Neuronal stem cell (in vitro differentiated cells): ENCODE measurements at regions not wholly inside any gene's neighbourhood (a gene's known extent, or its start where the extent isn't known, plus 50 kb on each side); places are given as distances from the start of the nearest gene placed in this dataset.

ENCODE experiments used
- DNase-seq: peaks from one replicate; pipeline ENCODE4 v3.0.0-alpha.2; 2013; ENCODE audit warnings: low spot score
- H2AFZ ChIP-seq: one replicate; pipeline ENCODE4 v1.6.1; 2013; ENCODE audit warnings: mild to moderate bottlenecking, low read length, inconsistent platforms
- H2AK5ac ChIP-seq: 2 replicates; pipeline ENCODE4 v1.6.1; 2013; ENCODE audit warnings: low read depth, mild to moderate bottlenecking, inconsistent platforms, low read length, moderate library complexity, mixed read lengths
- H2BK120ac ChIP-seq: 2 replicates; pipeline ENCODE4 v1.6.1; 2013; ENCODE audit warnings: low read depth, mild to moderate bottlenecking, inconsistent platforms, low read length, moderate library complexity, mixed read lengths
- H2BK12ac ChIP-seq: one replicate; pipeline ENCODE4 v1.6.1; 2013; ENCODE audit warnings: low read length, inconsistent platforms
- H2BK15ac ChIP-seq: 2 replicates; pipeline ENCODE4 v1.6.1; 2013; ENCODE audit warnings: mild to moderate bottlenecking, low read length, inconsistent platforms, mixed read lengths
- H2BK5ac ChIP-seq: one replicate; pipeline ENCODE4 v1.6.1; 2013; ENCODE audit warnings: inconsistent platforms, mild to moderate bottlenecking, low read length, moderate library complexity
- H3K14ac ChIP-seq: one replicate; pipeline ENCODE4 v1.6.1; 2013; ENCODE audit warnings: low read length, inconsistent platforms
- H3K18ac ChIP-seq: 2 replicates; pipeline ENCODE4 v1.6.1; 2013; ENCODE audit warnings: low read length, inconsistent platforms
- H3K23ac ChIP-seq: 2 replicates; pipeline ENCODE4 v1.6.1; 2013; ENCODE audit warnings: low read depth, mild to moderate bottlenecking, mixed read lengths, low read length, inconsistent platforms; ENCODE audit not compliant: poor library complexity
- H3K27ac ChIP-seq: replicated peaks from 3 replicates; pipeline ENCODE4 v1.5.1; 2013; ENCODE audit warnings: low read length, inconsistent platforms
- H3K27me3 ChIP-seq, 3 experiments: 2 replicates each; pipeline ENCODE4 v1.6.1; 2013; ENCODE audit warnings: low read length in 3 of 3, mild to moderate bottlenecking in 2 of 3, inconsistent platforms in 1 of 3, low read depth in 1 of 3, mixed read lengths in 1 of 3, moderate library complexity in 1 of 3; ENCODE audit not compliant: control insufficient read depth in 3 of 3, insufficient read depth in 3 of 3
- H3K36me3 ChIP-seq, 2 donors: replicated peaks in 1 of 2; 2 replicates each; pipeline ENCODE4 v1.6.1; 2013; ENCODE audit warnings: low read length in 2 of 2; ENCODE audit not compliant: control insufficient read depth in 2 of 2, insufficient read depth in 2 of 2
- H3K4ac ChIP-seq: 2 replicates; pipeline ENCODE4 v1.6.1; 2013; ENCODE audit warnings: inconsistent platforms, mild to moderate bottlenecking, low read length, moderate library complexity
- H3K4me1 ChIP-seq, 2 donors: 1 replicate in 1 of 2; 2 replicates in 1 of 2; pipeline ENCODE4 v1.6.1; 2013; ENCODE audit warnings: low read length in 2 of 2, low read depth in 1 of 2; ENCODE audit not compliant: control insufficient read depth in 2 of 2, insufficient read depth in 1 of 2
- H3K4me2 ChIP-seq: one replicate; pipeline ENCODE4 v1.6.1; 2013; ENCODE audit warnings: mild to moderate bottlenecking, low read length, inconsistent platforms; ENCODE audit not compliant: insufficient read depth, poor library complexity, severe bottlenecking
- H3K4me3 ChIP-seq, 2 donors: 2 replicates each; pipeline ENCODE4 v1.5.1; 2013; ENCODE audit warnings: low read length in 2 of 2, mild to moderate bottlenecking in 2 of 2, inconsistent platforms in 1 of 2, moderate library complexity in 1 of 2
- H3K79me1 ChIP-seq: one replicate; pipeline ENCODE4 v1.6.1; 2013; ENCODE audit warnings: low read depth, mild to moderate bottlenecking, inconsistent platforms, low read length, moderate library complexity
- H3K9ac ChIP-seq: one replicate; pipeline ENCODE4 v1.6.1; 2013; ENCODE audit warnings: mild to moderate bottlenecking, low read depth, low read length, inconsistent platforms; ENCODE audit not compliant: poor library complexity
- H3K9me3 ChIP-seq, 2 donors: replicated peaks in 1 of 2; 2 replicates each; pipeline versions ENCODE3 to v1.6.1; 2013; ENCODE audit warnings: low read length in 2 of 2, mild to moderate bottlenecking in 2 of 2, inconsistent platforms in 1 of 2, low read depth in 1 of 2, mixed read lengths in 1 of 2, moderate library complexity in 1 of 2; ENCODE audit not compliant: control insufficient read depth in 2 of 2, insufficient read depth in 1 of 2
- H4K8ac ChIP-seq: one replicate; pipeline ENCODE4 v1.6.1; 2013; ENCODE audit warnings: low read depth, mild to moderate bottlenecking, inconsistent platforms, low read length, moderate library complexity
- H4K91ac ChIP-seq: one replicate; pipeline ENCODE4 v1.6.1; 2013; ENCODE audit warnings: low read length, low read depth, mild to moderate bottlenecking, inconsistent platforms; ENCODE audit not compliant: poor library complexity
- WGBS, 2 donors: extraction: QIAGEN DNeasy Blood & Tissue Kit; methylation state at CpG; one replicate each; pipeline ENCODE4 v1.1.7; 2013; ENCODE audit warnings: missing lambda C conversion rate in 2 of 2, mixed read lengths in 1 of 2; ENCODE audit not compliant: insufficient read length in 2 of 2, insufficient replicate concordance in 1 of 2; ENCODE audit errors: extremely low coverage in 2 of 2; 5-methylcytosine and 5-hydroxymethylcytosine counted together

- no peak overlapping the region for H3K14ac ChIP-seq
- H3K23ac ChIP-seq: no peak overlapping the region
- H2BK12ac ChIP-seq: no peak overlapping the region
- WGBS, 2 donors: no CpG with 5 or more reads among the region's 12 CpGs
- no peak overlapping the region for H2BK5ac ChIP-seq
- H3K27ac ChIP-seq: no peak overlapping the region
- no peak overlapping the region for H3K4me3 ChIP-seq
- no peak overlapping the region for H4K8ac ChIP-seq
- no peak overlapping the region for H2AK5ac ChIP-seq
- H3K18ac ChIP-seq: no peak overlapping the region
- peaks cover 0 to 4% of the 10 kb centered on the region in 2 donors for H3K4me1 ChIP-seq
- H2BK15ac ChIP-seq: no peak overlapping the region
- H3K79me1 ChIP-seq: peaks cover 2% of the 10 kb centered on the region
- H3K36me3 ChIP-seq: no peaks in the 10 kb centered on the region
- no peak overlapping the region for H3K4ac ChIP-seq
- no peak overlapping the region for H3K9ac ChIP-seq
- no peak for DNase-seq
- H4K91ac ChIP-seq: no peak overlapping the region
- H3K4me2 ChIP-seq: no peak overlapping the region
- H2AFZ ChIP-seq: no peak overlapping the region
- no peaks in the 10 kb centered on the region for H3K27me3 ChIP-seq
- no peak overlapping the region for H2BK120ac ChIP-seq
- H3K9me3 ChIP-seq: peaks cover 0 to 2% of the 10 kb centered on the region in 2 donors
Measured at GRCh38 chr15:69628256-69629093, 175.9 kb downstream of the RPLP1 start.

- no peak overlapping the region for H2BK120ac ChIP-seq
- no peak overlapping the region for H3K4me3 ChIP-seq
- H3K14ac ChIP-seq: peak overlapping the region; percentile 32
- DNase-seq: no peak
- H3K27ac ChIP-seq: no peak overlapping the region
- H2AFZ ChIP-seq: no peak overlapping the region
- H2BK15ac ChIP-seq: peak overlapping the region; percentile 22
- H3K18ac ChIP-seq: peak overlapping the region; percentile 32
- H3K27me3 ChIP-seq: no peaks in the 10 kb centered on the region
- peak overlapping the region; percentile 56 for H4K91ac ChIP-seq
- H2BK12ac ChIP-seq: no peak overlapping the region
- no peak overlapping the region for H3K23ac ChIP-seq
- H3K9ac ChIP-seq: no peak overlapping the region
- H3K9me3 ChIP-seq: peaks cover 0 to 2% of the 10 kb centered on the region in 2 donors
- no peaks in the 10 kb centered on the region for H3K36me3 ChIP-seq
- peaks cover 0 to 4% of the 10 kb centered on the region in 2 donors for H3K4me1 ChIP-seq
- WGBS, 2 donors: no CpG with 5 or more reads among the region's 15 CpGs
- no peak overlapping the region for H2BK5ac ChIP-seq
- peak overlapping the region; percentile 21 for H2AK5ac ChIP-seq
- peaks cover 2% of the 10 kb centered on the region for H3K79me1 ChIP-seq
- H3K4me2 ChIP-seq: no peak overlapping the region
- no peak overlapping the region for H3K4ac ChIP-seq
- no peak overlapping the region for H4K8ac ChIP-seq
Measured at GRCh38 chr15:69629631-69630161, 177.1 kb downstream of the RPLP1 start.

GRCh38 chr15:69631005-69631404 lies 178.4 kb downstream of the RPLP1 start:
- H3K9me3 ChIP-seq: no peaks in the 10 kb centered on the region
- DNase-seq: no peak
- peak overlapping the region; percentile 10 for H2AK5ac ChIP-seq
- H3K14ac ChIP-seq: peak overlapping the region; percentile 67
- H3K23ac ChIP-seq: peak overlapping the region; percentile 37
- H3K79me1 ChIP-seq: peaks cover 2% of the 10 kb centered on the region
- peak overlapping the region; percentile 93 for H4K8ac ChIP-seq
- peak overlapping the region; percentile 80 for H3K9ac ChIP-seq
- no CpG with 5 or more reads among the region's 6 CpGs for WGBS, 2 donors
- peaks cover 0 to 4% of the 10 kb centered on the region in 2 donors for H3K4me1 ChIP-seq
- H3K36me3 ChIP-seq: no peaks in the 10 kb centered on the region
- H3K4ac ChIP-seq: no peak overlapping the region
- H2BK120ac ChIP-seq: no peak overlapping the region
- no peak overlapping the region for H2BK5ac ChIP-seq
- H2BK15ac ChIP-seq: no peak overlapping the region
- no peak overlapping the region for H2AFZ ChIP-seq
- no peaks in the 10 kb centered on the region for H3K27me3 ChIP-seq
- H3K4me3 ChIP-seq: no peak overlapping the region
- H3K27ac ChIP-seq: no peak overlapping the region
- H3K18ac ChIP-seq: peak overlapping the region; percentile 33
- H3K4me2 ChIP-seq: no peak overlapping the region
- H2BK12ac ChIP-seq: no peak overlapping the region
- no peak overlapping the region for H4K91ac ChIP-seq

GRCh38 chr15:69631978-69632377 lies 179.4 kb downstream of the RPLP1 start:
- H2AK5ac ChIP-seq: no peak overlapping the region
- no peak overlapping the region for H4K8ac ChIP-seq
- no peak overlapping the region for H3K27ac ChIP-seq
- H3K4me1 ChIP-seq: peaks cover 0 to 4% of the 10 kb centered on the region in 2 donors
- H3K79me1 ChIP-seq: peaks cover 2% of the 10 kb centered on the region
- H4K91ac ChIP-seq: no peak overlapping the region
- no peaks in the 10 kb centered on the region for H3K27me3 ChIP-seq
- H2BK12ac ChIP-seq: no peak overlapping the region
- DNase-seq: no peak
- no peak overlapping the region for H3K4me3 ChIP-seq
- no peak overlapping the region for H2BK5ac ChIP-seq
- no peak overlapping the region for H3K4ac ChIP-seq
- no peak overlapping the region for H3K23ac ChIP-seq
- no peak overlapping the region for H3K18ac ChIP-seq
- H3K9ac ChIP-seq: no peak overlapping the region
- no peak overlapping the region for H2AFZ ChIP-seq
- no CpG with 5 or more reads among the region's 4 CpGs for WGBS, 2 donors
- no peak overlapping the region for H2BK120ac ChIP-seq
- H3K14ac ChIP-seq: no peak overlapping the region
- no peak overlapping the region for H3K4me2 ChIP-seq
- H2BK15ac ChIP-seq: no peak overlapping the region
- no peaks in the 10 kb centered on the region for H3K36me3 ChIP-seq
- H3K9me3 ChIP-seq: no peaks in the 10 kb centered on the region
